ENCODE measurements at regions not wholly inside any gene's neighbourhood (a gene's known extent, or its start where the extent isn't known, plus 50 kb on each side); places are given as distances from the start of the nearest gene placed in this dataset.

- H3K4me3 ChIP-seq (ENCODE audit: low read length), result no peak overlapping the region
- H3K4me1 ChIP-seq (ENCODE audit: control insufficient read depth, low read length), result no peaks in the 10 kb centered on the region
- no peaks in the 10 kb centered on the region for H4K20me1 ChIP-seq (ENCODE audit: control insufficient read depth, insufficient read depth, low read depth, low read length)
- H3K9me2 ChIP-seq (replicated peaks; ENCODE audit: control insufficient read depth, low read length), result no peaks in the 10 kb centered on the region; the same call in 1 of the 2 replicates
- no peak overlapping the region for H3K4me2 ChIP-seq (ENCODE audit: low read length)
- TF ChIP-seq CTCF (IDR thresholded peaks at IDR 0.05; ENCODE audit: low read depth, low read length, poor library complexity, severe bottlenecking) (no peak), EZH2phosphoT487 (IDR thresholded peaks at IDR 0.05; ENCODE audit: borderline replicate concordance, low read length) (no peak)
- H3K27ac ChIP-seq (ENCODE audit: low read depth, low read length), result no peak overlapping the region
- no peaks in the 10 kb centered on the region for H3F3A ChIP-seq (ENCODE audit: control insufficient read depth, insufficient read depth)
- no peaks in the 10 kb centered on the region for H3K79me2 ChIP-seq (ENCODE audit: control insufficient read depth, low read length)
- H3K27me3 ChIP-seq (ENCODE audit: control insufficient read depth, low read length), result no peaks in the 10 kb centered on the region
- H3K36me3 ChIP-seq (ENCODE audit: control insufficient read depth, low read length), result no peaks in the 10 kb centered on the region
- H3K9me3 ChIP-seq (ENCODE audit: control insufficient read depth, insufficient read depth, low read length), result no peaks in the 10 kb centered on the region
Observed at GRCh38 chr4:125369098-125369497, 54.3 kb downstream of the FAT4 start.

GRCh38 chr4:125370478-125370877 lies 55.7 kb downstream of the FAT4 start:
- Histone ChIP-seq H3K9me2 (replicated peaks; ENCODE audit: control insufficient read depth, low read length) (no peaks in the 10 kb centered on the region), H3F3A (ENCODE audit: control insufficient read depth, insufficient read depth) (no peaks in the 10 kb centered on the region), H3K4me3 (ENCODE audit: low read length) (no peak overlapping the region), H3K27ac (ENCODE audit: low read depth, low read length) (no peak overlapping the region), H3K36me3 (ENCODE audit: control insufficient read depth, low read length) (no peaks in the 10 kb centered on the region), H4K20me1 (ENCODE audit: control insufficient read depth, insufficient read depth, low read depth, low read length) (no peaks in the 10 kb centered on the region), H3K79me2 (ENCODE audit: control insufficient read depth, low read length) (no peaks in the 10 kb centered on the region), H3K4me1 (ENCODE audit: control insufficient read depth, low read length) (no peaks in the 10 kb centered on the region), H3K9me3 (ENCODE audit: control insufficient read depth, insufficient read depth, low read length) (no peaks in the 10 kb centered on the region), H3K4me2 (ENCODE audit: low read length) (no peak overlapping the region), H3K27me3 (ENCODE audit: control insufficient read depth, low read length) (no peaks in the 10 kb centered on the region)
- TF ChIP-seq EZH2phosphoT487 (IDR thresholded peaks at IDR 0.05; ENCODE audit: borderline replicate concordance, low read length), result no peak
- TF ChIP-seq CTCF (IDR thresholded peaks at IDR 0.05; ENCODE audit: low read depth, low read length, poor library complexity, severe bottlenecking), result no peak

- Histone ChIP-seq H3K27me3 (ENCODE audit: control insufficient read depth, low read length) (no peaks in the 10 kb centered on the region), H3K4me2 (ENCODE audit: low read length) (no peak overlapping the region), H3K27ac (ENCODE audit: low read depth, low read length) (no peak overlapping the region), H3K4me1 (ENCODE audit: control insufficient read depth, low read length) (no peaks in the 10 kb centered on the region), H3K36me3 (ENCODE audit: control insufficient read depth, low read length) (no peaks in the 10 kb centered on the region), H3K9me2 (replicated peaks; ENCODE audit: control insufficient read depth, low read length) (no peaks in the 10 kb centered on the region), H4K20me1 (ENCODE audit: control insufficient read depth, insufficient read depth, low read depth, low read length) (no peaks in the 10 kb centered on the region), H3K4me3 (ENCODE audit: low read length) (no peak overlapping the region), H3K79me2 (ENCODE audit: control insufficient read depth, low read length) (no peaks in the 10 kb centered on the region), H3F3A (ENCODE audit: control insufficient read depth, insufficient read depth) (no peaks in the 10 kb centered on the region), H3K9me3 (ENCODE audit: control insufficient read depth, insufficient read depth, low read length) (no peaks in the 10 kb centered on the region)
- TF ChIP-seq EZH2phosphoT487 (IDR thresholded peaks at IDR 0.05; ENCODE audit: borderline replicate concordance, low read length) (no peak), CTCF (IDR thresholded peaks at IDR 0.05; ENCODE audit: low read depth, low read length, poor library complexity, severe bottlenecking) (no peak)
Observed at GRCh38 chr4:125382995-125383394, 68.2 kb downstream of the FAT4 start.

- Histone ChIP-seq H3K4me3 (ENCODE audit: low read length) (no peak overlapping the region), H3K79me2 (ENCODE audit: control insufficient read depth, low read length) (no peaks in the 10 kb centered on the region), H3K27me3 (ENCODE audit: control insufficient read depth, low read length) (no peaks in the 10 kb centered on the region), H3K27ac (ENCODE audit: low read depth, low read length) (no peak overlapping the region), H3K9me2 (replicated peaks; ENCODE audit: control insufficient read depth, low read length) (no peaks in the 10 kb centered on the region), H3K4me1 (ENCODE audit: control insufficient read depth, low read length) (no peaks in the 10 kb centered on the region), H3K36me3 (ENCODE audit: control insufficient read depth, low read length) (no peaks in the 10 kb centered on the region), H4K20me1 (ENCODE audit: control insufficient read depth, insufficient read depth, low read depth, low read length) (no peaks in the 10 kb centered on the region), H3K4me2 (ENCODE audit: low read length) (no peak overlapping the region), H3F3A (ENCODE audit: control insufficient read depth, insufficient read depth) (no peaks in the 10 kb centered on the region), H3K9me3 (ENCODE audit: control insufficient read depth, insufficient read depth, low read length) (no peaks in the 10 kb centered on the region)
- TF ChIP-seq CTCF (IDR thresholded peaks at IDR 0.05; ENCODE audit: low read depth, low read length, poor library complexity, severe bottlenecking) (no peak), EZH2phosphoT487 (IDR thresholded peaks at IDR 0.05; ENCODE audit: borderline replicate concordance, low read length) (no peak)
Observed at GRCh38 chr4:125387770-125388169, 73.0 kb downstream of the FAT4 start.
